ENCODE measurements at regions not wholly inside any gene's neighbourhood (a gene's known extent, or its start where the extent isn't known, plus 50 kb on each side); places are given as distances from the start of the nearest gene placed in this dataset.

DNA sequence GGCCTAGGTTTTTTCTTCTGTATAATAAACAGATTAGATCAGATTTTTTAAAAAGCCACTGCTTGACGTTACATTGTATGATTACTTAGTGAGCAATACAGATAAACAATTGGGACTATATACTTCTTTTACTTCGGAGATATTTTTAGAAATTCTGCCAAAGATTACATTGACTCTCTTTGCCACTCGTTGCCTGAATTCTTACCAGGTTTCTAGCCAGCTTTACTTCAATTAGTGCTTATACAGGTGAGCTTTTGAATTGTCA is 156.6 kb downstream of the HAUS1 start:
- no peak for TF ChIP-seq POLR2AphosphoS5 (IDR thresholded peaks at IDR 0.05; ENCODE audit: borderline replicate concordance, low read depth, low read length)
- no peak for TF ChIP-seq EZH2 (IDR thresholded peaks at IDR 0.05)
